ENCODE measurements at regions not wholly inside any gene's neighbourhood (a gene's known extent, or its start where the extent isn't known, plus 50 kb on each side); places are given as distances from the start of the nearest gene placed in this dataset.

GRCh38 chr20:10119336-10119735 lies 84.5 kb downstream of the ANKEF1 start:
- TF ChIP-seq, protein P1, sequence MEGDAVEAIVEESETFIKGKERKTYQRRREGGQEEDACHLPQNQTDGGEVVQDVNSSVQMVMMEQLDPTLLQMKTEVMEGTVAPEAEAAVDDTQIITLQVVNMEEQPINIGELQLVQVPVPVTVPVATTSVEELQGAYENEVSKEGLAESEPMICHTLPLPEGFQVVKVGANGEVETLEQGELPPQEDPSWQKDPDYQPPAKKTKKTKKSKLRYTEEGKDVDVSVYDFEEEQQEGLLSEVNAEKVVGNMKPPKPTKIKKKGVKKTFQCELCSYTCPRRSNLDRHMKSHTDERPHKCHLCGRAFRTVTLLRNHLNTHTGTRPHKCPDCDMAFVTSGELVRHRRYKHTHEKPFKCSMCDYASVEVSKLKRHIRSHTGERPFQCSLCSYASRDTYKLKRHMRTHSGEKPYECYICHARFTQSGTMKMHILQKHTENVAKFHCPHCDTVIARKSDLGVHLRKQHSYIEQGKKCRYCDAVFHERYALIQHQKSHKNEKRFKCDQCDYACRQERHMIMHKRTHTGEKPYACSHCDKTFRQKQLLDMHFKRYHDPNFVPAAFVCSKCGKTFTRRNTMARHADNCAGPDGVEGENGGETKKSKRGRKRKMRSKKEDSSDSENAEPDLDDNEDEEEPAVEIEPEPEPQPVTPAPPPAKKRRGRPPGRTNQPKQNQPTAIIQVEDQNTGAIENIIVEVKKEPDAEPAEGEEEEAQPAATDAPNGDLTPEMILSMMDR (IDR thresholded peaks at IDR 0.05), result no peak
- no peak for TF ChIP-seq POLR2A (IDR thresholded peaks at IDR 0.05)
